Duodenal mucosa (tissue), 2 donors: ENCODE measurements at regions not wholly inside any gene's neighbourhood (a gene's known extent, or its start where the extent isn't known, plus 50 kb on each side); places are given as distances from the start of the nearest gene placed in this dataset.
"Not testable (repeated sequence)": the region's sequence is repeated elsewhere in the genome, so short reads cannot be mapped to it uniquely, and the experiment has no call there.

ENCODE experiments used
- H3K27ac ChIP-seq: one replicate; pipeline ENCODE4 v1.7.0; 2013; ENCODE audit warnings: low read depth, low read length
- H3K27me3 ChIP-seq, 2 donors: one replicate each; pipeline ENCODE4 v1.7.0; 2013; ENCODE audit warnings: low read length in 2 of 2, control low read depth in 1 of 2; ENCODE audit not compliant: insufficient read depth in 2 of 2, control insufficient read depth in 1 of 2
- H3K36me3 ChIP-seq, 2 donors: one replicate each; pipeline ENCODE4 v1.7.0; 2013; ENCODE audit warnings: low read length in 2 of 2, control low read depth in 1 of 2; ENCODE audit not compliant: insufficient read depth in 2 of 2, control insufficient read depth in 1 of 2
- H3K4me1 ChIP-seq, 2 donors: one replicate each; pipeline ENCODE4 v1.7.0; 2013; ENCODE audit warnings: low read length in 2 of 2, control low read depth in 1 of 2; ENCODE audit not compliant: insufficient read depth in 2 of 2, control insufficient read depth in 1 of 2
- H3K4me3 ChIP-seq, 2 donors: one replicate each; pipeline ENCODE4 v1.7.0; 2013; ENCODE audit warnings: low read length in 2 of 2, low read depth in 1 of 2
- H3K9ac ChIP-seq, 2 donors: one replicate each; pipeline ENCODE4 v1.7.0; 2013; ENCODE audit warnings: low read length in 2 of 2, low read depth in 1 of 2
- H3K9me3 ChIP-seq, 2 donors: one replicate each; pipeline ENCODE4 v1.7.0; 2013; ENCODE audit warnings: low read length in 2 of 2, control low read depth in 1 of 2; ENCODE audit not compliant: control insufficient read depth in 1 of 2

GRCh38 chr16:65749506-65749905 is 617.0 kb upstream of the CDH5 start:
- H3K27me3 ChIP-seq, result no peaks in the 10 kb centered on the region
- no peaks in the 10 kb centered on the region for H3K4me1 ChIP-seq
- no peak overlapping the region for H3K27ac ChIP-seq
- H3K4me3 ChIP-seq, result no peak overlapping the region
- no peaks in the 10 kb centered on the region for H3K36me3 ChIP-seq
- no peak overlapping the region for H3K9ac ChIP-seq
- peaks cover 0 to 5% of the 10 kb centered on the region in 2 donors for H3K9me3 ChIP-seq

- Histone ChIP-seq H3K9ac (no peak overlapping the region), H3K27me3 (no peaks in the 10 kb centered on the region), H3K27ac (no peak overlapping the region), H3K4me3 (no peak overlapping the region), H3K9me3 (peaks cover 0 to 5% of the 10 kb centered on the region in 2 donors), H3K36me3 (no peaks in the 10 kb centered on the region), H3K4me1 (no peaks in the 10 kb centered on the region)
Observed at GRCh38 chr16:65746941-65747340, 619.5 kb upstream of the CDH5 start.

- Histone ChIP-seq H3K9me3 (peaks cover 0 to 5% of the 10 kb centered on the region in 2 donors), H3K4me3 (no peak overlapping the region), H3K36me3 (no peaks in the 10 kb centered on the region), H3K27me3 (no peaks in the 10 kb centered on the region), H3K4me1 (no peaks in the 10 kb centered on the region), H3K9ac (no peak overlapping the region), H3K27ac (no peak overlapping the region)
Observed at GRCh38 chr16:65745201-65745708, 621.2 kb upstream of the CDH5 start.

GRCh38 chr16:65744401-65744800 is 622.1 kb upstream of the CDH5 start:
- peaks cover 0 to 11% of the 10 kb centered on the region in 2 donors for H3K9me3 ChIP-seq
- H3K27ac ChIP-seq, result no peak overlapping the region
- no peaks in the 10 kb centered on the region for H3K36me3 ChIP-seq
- no peaks in the 10 kb centered on the region for H3K4me1 ChIP-seq
- no peak overlapping the region for H3K4me3 ChIP-seq
- no peaks in the 10 kb centered on the region for H3K27me3 ChIP-seq
- H3K9ac ChIP-seq, result no peak overlapping the region

GRCh38 chr16:65743558-65743957 is 621.7 kb upstream of the CDH11 start:
- Histone ChIP-seq H3K36me3 (no peaks in the 10 kb centered on the region), H3K4me1 (no peaks in the 10 kb centered on the region), H3K4me3 (no peak overlapping the region), H3K9ac (no peak overlapping the region), H3K9me3 (peaks cover 0 to 11% of the 10 kb centered on the region in 2 donors), H3K27me3 (no peaks in the 10 kb centered on the region), H3K27ac (no peak overlapping the region)

- H3K36me3 ChIP-seq, result no peaks in the 10 kb centered on the region
- no peak overlapping the region for H3K4me3 ChIP-seq
- peaks cover 0 to 3% of the 10 kb centered on the region in 2 donors for H3K4me1 ChIP-seq
- no peaks in the 10 kb centered on the region for H3K27me3 ChIP-seq
- H3K27ac ChIP-seq, result no peak overlapping the region
- no peak overlapping the region for H3K9ac ChIP-seq
- peaks cover 0 to 11% of the 10 kb centered on the region in 2 donors for H3K9me3 ChIP-seq
Observed at GRCh38 chr16:65740711-65741110, 618.8 kb upstream of the CDH11 start.

- Histone ChIP-seq H3K9ac (no peak overlapping the region), H3K27ac (no peak overlapping the region), H3K27me3 (no peaks in the 10 kb centered on the region), H3K4me1 (peaks cover 0 to 3% of the 10 kb centered on the region in 2 donors), H3K36me3 (no peaks in the 10 kb centered on the region), H3K9me3 (peaks cover 0 to 11% of the 10 kb centered on the region in 2 donors), H3K4me3 (no peak overlapping the region)
Observed at GRCh38 chr16:65739518-65739917, 617.7 kb upstream of the CDH11 start.

- H3K36me3 ChIP-seq, result no peaks in the 10 kb centered on the region
- peaks cover 0 to 6% of the 10 kb centered on the region in 2 donors for H3K9me3 ChIP-seq
- H3K4me3 ChIP-seq, result no peak overlapping the region
- no peak overlapping the region for H3K27ac ChIP-seq
- no peaks in the 10 kb centered on the region for H3K27me3 ChIP-seq
- no peak overlapping the region for H3K9ac ChIP-seq
- peaks cover 0 to 3% of the 10 kb centered on the region in 2 donors for H3K4me1 ChIP-seq
Observed at GRCh38 chr16:65737831-65738230, 616.0 kb upstream of the CDH11 start.

- not testable (repeated sequence) for H3K27me3 ChIP-seq, H3K9ac ChIP-seq, H3K36me3 ChIP-seq, H3K4me1 ChIP-seq, H3K4me3 ChIP-seq, H3K27ac ChIP-seq, H3K9me3 ChIP-seq
Observed at GRCh38 chr16:65735615-65736014, 613.8 kb upstream of the CDH11 start.

- Histone ChIP-seq H3K4me3 (no peak overlapping the region), H3K27ac (no peak overlapping the region), H3K27me3 (no peaks in the 10 kb centered on the region), H3K36me3 (no peaks in the 10 kb centered on the region), H3K9me3 (peaks cover 0 to 2% of the 10 kb centered on the region in 2 donors), H3K9ac (no peak overlapping the region), H3K4me1 (peaks cover 0 to 3% of the 10 kb centered on the region in 2 donors)
Observed at GRCh38 chr16:65733721-65734120, 611.9 kb upstream of the CDH11 start.

GRCh38 chr16:65731833-65732232 is 610.0 kb upstream of the CDH11 start:
- Histone ChIP-seq H3K9me3 (peaks cover 0 to 5% of the 10 kb centered on the region in 2 donors), H3K27ac (no peak overlapping the region), H3K27me3 (no peaks in the 10 kb centered on the region), H3K9ac (no peak overlapping the region), H3K36me3 (no peaks in the 10 kb centered on the region), H3K4me3 (no peak overlapping the region), H3K4me1 (no peaks in the 10 kb centered on the region)
